ENCODE measurements at regions not wholly inside any gene's neighbourhood (a gene's known extent, or its start where the extent isn't known, plus 50 kb on each side); places are given as distances from the start of the nearest gene placed in this dataset.
"Not testable (repeated sequence)": the region's sequence is repeated elsewhere in the genome, so short reads cannot be mapped to it uniquely, and the experiment has no call there.

DNA sequence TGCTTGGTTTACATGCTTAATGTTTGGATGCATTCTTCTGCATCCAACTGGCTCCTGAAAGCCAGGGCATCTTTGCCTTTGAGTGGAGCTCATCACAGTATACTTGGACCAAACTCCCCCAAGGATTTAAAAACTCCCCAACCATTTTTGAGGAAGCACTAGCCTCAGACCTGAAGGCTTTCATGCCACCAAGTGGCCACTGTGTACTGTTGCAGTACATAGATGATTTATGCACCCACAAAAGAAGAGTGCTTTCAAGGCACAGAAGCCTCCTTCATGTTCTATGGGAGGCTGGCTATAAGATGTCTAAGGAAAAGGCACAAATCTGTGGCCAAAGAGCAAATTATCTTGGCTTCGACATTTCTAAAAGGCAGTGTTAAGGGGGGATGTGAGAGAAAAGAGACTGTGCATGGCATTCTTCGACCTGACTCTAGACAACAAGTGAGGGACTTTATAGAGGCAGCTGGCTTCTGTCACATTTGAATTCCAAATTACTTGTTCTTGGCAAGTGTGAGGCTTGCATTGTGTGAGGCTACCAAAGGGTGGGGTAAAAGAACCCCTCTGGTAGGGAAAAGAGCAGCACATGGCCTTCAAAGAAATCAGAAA lies 224.2 kb upstream of the HSFY2 start:
- Histone ChIP-seq H3K27me3 (replicated peaks; ENCODE audit: insufficient read depth) (no peaks in the 10 kb centered on the region), H3K9me3 (no peaks in the 10 kb centered on the region), H3K4me3 (no peak overlapping the region), H3K27ac (no peak overlapping the region), H3K36me3 (no peaks in the 10 kb centered on the region), H3K4me1 (replicated peaks) (no peaks in the 10 kb centered on the region)
- WGBS, result 46% methylated on average over 2 of the region's 2 CpGs
- intact Hi-C loops (cut with DNase I), result no loop called here
- peak in 2 of 4 experiments; percentile 4 to 10 for TF ChIP-seq CTCF (IDR thresholded peaks at IDR 0.05)
- no peak for TF ChIP-seq POLR2A (IDR thresholded peaks at IDR 0.05)
- TF ChIP-seq POLR2AphosphoS5 (IDR thresholded peaks at IDR 0.05), result no peak
- no peak for DNase-seq (ENCODE audit: low spot score)

DNA sequence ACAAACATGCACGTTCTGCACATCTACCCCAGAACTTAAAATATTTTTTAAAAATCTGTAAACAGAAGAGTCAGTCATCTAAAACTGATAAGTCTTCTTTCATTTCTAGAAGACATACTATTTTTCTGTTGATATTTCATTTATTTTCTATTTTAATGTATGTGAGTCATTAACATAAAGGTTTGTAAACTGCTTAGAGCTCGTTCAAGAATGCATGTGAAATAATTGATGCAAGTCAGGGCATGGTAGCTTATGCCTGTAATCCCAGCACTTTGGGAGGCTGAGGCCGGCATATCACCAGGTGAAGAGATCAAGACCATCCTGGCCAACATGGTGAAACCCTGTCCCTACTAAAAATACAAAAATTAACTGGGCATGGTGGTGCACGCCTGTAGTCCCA lies 219.9 kb upstream of the HSFY2 start:
- intact Hi-C loops (cut with DNase I), result no loop called here

DNA sequence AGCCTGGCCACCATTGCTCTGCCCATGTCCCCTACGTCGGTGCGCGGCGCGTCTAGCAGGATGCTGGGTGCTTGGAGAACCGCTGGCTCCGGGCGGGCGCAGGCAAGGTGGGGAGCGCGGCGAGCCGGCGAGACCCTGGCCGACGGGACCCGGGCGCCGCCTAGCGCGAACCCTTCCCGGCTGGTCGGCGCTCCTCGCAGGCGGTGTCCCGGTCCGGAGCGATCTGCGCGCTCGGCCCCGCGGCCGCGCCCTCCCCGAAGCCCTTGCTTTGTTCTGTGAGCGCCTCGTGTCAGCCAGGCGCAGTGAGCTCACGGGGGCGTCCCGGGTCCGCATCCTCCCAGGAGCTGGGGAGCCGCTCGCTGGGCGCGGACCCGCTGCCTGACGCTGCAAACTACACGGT lies 219.1 kb upstream of the HSFY2 start:
- H3K36me3 ChIP-seq; intact Hi-C loops (cut with DNase I); H3K4me1 ChIP-seq (replicated peaks); H3K9me3 ChIP-seq; H3K4me3 ChIP-seq; H3K27ac ChIP-seq; DNase-seq (ENCODE audit: low spot score); H3K27me3 ChIP-seq (replicated peaks; ENCODE audit: insufficient read depth): not testable (repeated sequence)
- WGBS, result no CpG with 5 or more reads among the region's 52 CpGs

More for the DNA sequence above, 219.9 kb upstream of the HSFY2 start:
- WGBS, result 94% methylated on average over 4 of the region's 4 CpGs
- H3K9me3 ChIP-seq, result no peaks in the 10 kb centered on the region
- TF ChIP-seq CTCF (IDR thresholded peaks at IDR 0.05) (no peak), POLR2A (IDR thresholded peaks at IDR 0.05) (no peak), POLR2AphosphoS5 (IDR thresholded peaks at IDR 0.05) (no peak)
- H3K27me3 ChIP-seq (replicated peaks; ENCODE audit: insufficient read depth), result no peaks in the 10 kb centered on the region
- no peak overlapping the region for H3K27ac ChIP-seq
- H3K4me1 ChIP-seq (replicated peaks), result no peaks in the 10 kb centered on the region
- no peak overlapping the region for H3K4me3 ChIP-seq
- no peak for DNase-seq (ENCODE audit: low spot score)
- H3K36me3 ChIP-seq, result no peaks in the 10 kb centered on the region

DNA sequence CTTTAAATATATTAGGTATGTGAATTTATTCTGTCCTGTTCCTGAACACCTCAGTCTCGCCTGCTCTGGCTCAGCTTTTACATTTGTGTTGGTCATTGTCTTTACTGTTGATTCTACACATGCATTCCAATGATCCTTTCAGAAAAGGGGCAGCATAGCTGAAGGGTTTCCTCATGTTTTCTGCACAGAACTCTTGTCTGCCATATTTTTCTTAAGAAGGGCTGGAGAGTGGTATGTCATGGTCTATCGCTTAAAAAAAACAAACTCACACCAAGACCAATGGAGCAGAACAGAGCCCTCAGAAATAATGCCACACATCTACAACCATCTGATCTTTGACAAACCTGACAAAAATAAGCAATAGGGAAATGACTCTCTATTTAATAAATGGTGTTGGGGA lies 215.8 kb upstream of the HSFY2 start:
- Histone ChIP-seq H3K4me3 (no peak overlapping the region), H3K9me3 (no peaks in the 10 kb centered on the region), H3K27me3 (replicated peaks; ENCODE audit: insufficient read depth) (no peaks in the 10 kb centered on the region), H3K4me1 (replicated peaks) (no peaks in the 10 kb centered on the region), H3K27ac (no peak overlapping the region), H3K36me3 (no peaks in the 10 kb centered on the region)
- no peak for TF ChIP-seq CTCF (IDR thresholded peaks at IDR 0.05)
- no peak for TF ChIP-seq POLR2AphosphoS5 (IDR thresholded peaks at IDR 0.05)
- TF ChIP-seq POLR2A (IDR thresholded peaks at IDR 0.05), result no peak
- 100% methylated on average over 2 of the region's 2 CpGs for WGBS
- intact Hi-C loops (cut with DNase I), result no loop called here
- DNase-seq (ENCODE audit: low spot score), result no peak

DNA sequence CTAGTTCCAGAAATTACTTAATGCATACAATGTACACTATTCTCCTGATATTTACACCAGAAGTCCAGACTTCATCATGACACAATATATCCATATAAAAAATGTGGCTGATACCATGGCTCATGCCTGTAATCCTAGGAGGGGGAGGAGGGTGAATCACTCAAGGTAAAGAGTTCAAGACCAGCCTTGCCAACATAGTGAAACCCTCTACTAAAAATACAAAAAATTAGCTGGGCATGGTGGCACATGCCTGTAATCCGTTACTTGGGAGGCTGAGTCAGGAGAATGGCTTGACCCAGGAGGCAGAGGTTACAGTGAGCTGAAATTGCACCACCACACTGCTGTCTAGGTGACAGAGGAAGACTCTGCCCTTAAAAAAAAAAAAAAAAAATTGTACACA lies 192.5 kb upstream of the HSFY2 start:
- Histone ChIP-seq H3K27ac (no peak overlapping the region), H3K27me3 (replicated peaks; ENCODE audit: insufficient read depth) (no peaks in the 10 kb centered on the region), H3K36me3 (no peaks in the 10 kb centered on the region), H3K4me1 (replicated peaks) (no peaks in the 10 kb centered on the region), H3K4me3 (no peak overlapping the region), H3K9me3 (no peaks in the 10 kb centered on the region)
- DNase-seq (ENCODE audit: low spot score), result no peak
- TF ChIP-seq CTCF (IDR thresholded peaks at IDR 0.05) (no peak), POLR2AphosphoS5 (IDR thresholded peaks at IDR 0.05) (no peak), POLR2A (IDR thresholded peaks at IDR 0.05) (no peak)
- 100% methylated on average over 1 of the region's 1 CpG for WGBS
- intact Hi-C loops (cut with DNase I), result no loop called here
